Activated naive CD4-positive, alpha-beta T cell treated with anti-CD3 and anti-CD28 coated beads, Interleukin-2, amount 50 U/mL, for 72 hours (primary cell): ENCODE measurements at regions not wholly inside any gene's neighbourhood (a gene's known extent, or its start where the extent isn't known, plus 50 kb on each side); places are given as distances from the start of the nearest gene placed in this dataset.

Experiments
- ATAC-seq, 2 donors: fragments of 150-1000 bp; cut with Tn5 transposase; 2 replicates each; pipeline ENCODE4 v1.10.0; 2021; ENCODE audit warnings: mild to moderate bottlenecking in 2 of 2, moderate library complexity in 2 of 2
- DNase-seq, 2 donors: peaks; one replicate each; pipeline ENCODE4 v3.0.0; 2021 to 2022; ENCODE audit warnings: low spot score in 2 of 2
- H3K27ac Mint-ChIP-seq, 2 donors: one replicate each; pipeline ENCODE4 v1.8.0; 2022; ENCODE audit warnings: mild to moderate bottlenecking in 2 of 2, mixed read lengths in 2 of 2
- H3K36me3 Mint-ChIP-seq, 2 donors: one replicate each; pipeline ENCODE4 v1.8.0; 2022; ENCODE audit warnings: mixed read lengths in 2 of 2
- H3K9me3 Mint-ChIP-seq, 2 donors: one replicate each; pipeline ENCODE4 v1.8.0; 2022; ENCODE audit warnings: mixed read lengths in 2 of 2

DNA sequence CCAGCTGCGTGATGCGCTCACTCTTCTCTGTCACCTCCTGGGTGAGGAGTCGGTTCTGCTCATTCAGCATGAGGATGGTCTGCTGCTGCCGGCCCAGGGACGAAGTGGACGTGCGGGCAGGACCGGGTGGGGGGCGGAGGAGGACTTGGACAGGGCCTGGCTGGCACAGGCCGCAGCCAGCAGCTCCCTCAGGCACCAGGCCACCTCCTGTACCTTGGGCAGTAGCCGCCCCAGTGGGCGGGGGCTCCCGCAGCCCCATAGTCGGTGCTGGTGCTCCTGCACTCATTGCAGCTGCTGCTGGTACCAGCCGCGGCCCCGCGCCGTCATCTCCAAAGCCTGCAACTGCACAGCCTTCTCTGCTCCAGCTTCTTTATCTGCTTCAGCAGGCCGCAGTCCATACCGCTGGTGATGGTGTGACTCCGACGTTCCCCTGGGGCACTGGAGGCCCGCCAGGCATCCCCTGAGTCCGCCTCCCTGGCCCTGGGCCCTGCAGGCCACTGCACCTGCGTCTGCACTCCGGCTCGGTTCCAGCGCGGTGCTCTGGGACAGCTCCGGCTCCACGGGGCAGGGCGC lies 884.9 kb upstream of the ZNF722 start:
- DNase-seq (no peak), ATAC-seq (no peak)
- Mint-ChIP-seq H3K9me3 (peaks cover 12 to 13% of the 10 kb centered on the region in 2 donors), H3K36me3 (peaks cover 6 to 12% of the 10 kb centered on the region in 2 donors), H3K27ac (no peak overlapping the region)

- ATAC-seq (no peak), DNase-seq (no peak)
- Mint-ChIP-seq H3K36me3 (peaks cover 6 to 12% of the 10 kb centered on the region in 2 donors), H3K27ac (no peak overlapping the region), H3K9me3 (peaks cover 12 to 13% of the 10 kb centered on the region in 2 donors)
Observed at GRCh38 chr7:63114371-63114985, 884.2 kb upstream of the ZNF722 start.
